ENCODE measurements at regions not wholly inside any gene's neighbourhood (a gene's known extent, or its start where the extent isn't known, plus 50 kb on each side); places are given as distances from the start of the nearest gene placed in this dataset.

DNA sequence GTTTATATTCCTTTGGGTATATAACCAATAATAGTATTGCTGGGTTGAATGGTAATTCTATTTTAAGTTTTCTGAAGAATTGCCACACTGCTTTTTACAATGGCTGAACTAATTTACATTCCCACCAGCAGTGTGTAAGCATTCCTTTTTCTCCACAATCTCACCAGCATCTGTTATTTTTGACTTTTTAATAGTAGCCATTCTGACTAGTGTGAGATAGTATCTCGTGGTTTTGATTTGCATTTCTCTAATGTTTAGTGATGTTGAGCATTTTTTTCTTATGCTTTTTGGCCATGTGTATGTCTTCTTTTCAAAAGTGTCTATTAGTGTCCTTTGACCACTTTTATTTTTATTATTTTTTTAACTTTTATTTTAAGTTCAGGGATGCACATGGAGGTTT is 275.3 kb downstream of the METTL15 start:
- Histone ChIP-seq H3K4me3 (no peak overlapping the region), H3K27me3 (no peaks in the 10 kb centered on the region), H3K9me3 (no peaks in the 10 kb centered on the region), H3K36me3 (no peaks in the 10 kb centered on the region), H3K27ac (no peak overlapping the region), H3K4me1 (no peaks in the 10 kb centered on the region)
- TF ChIP-seq POLR2A (IDR thresholded peaks at IDR 0.05): no peak
- TF ChIP-seq, protein P1, sequence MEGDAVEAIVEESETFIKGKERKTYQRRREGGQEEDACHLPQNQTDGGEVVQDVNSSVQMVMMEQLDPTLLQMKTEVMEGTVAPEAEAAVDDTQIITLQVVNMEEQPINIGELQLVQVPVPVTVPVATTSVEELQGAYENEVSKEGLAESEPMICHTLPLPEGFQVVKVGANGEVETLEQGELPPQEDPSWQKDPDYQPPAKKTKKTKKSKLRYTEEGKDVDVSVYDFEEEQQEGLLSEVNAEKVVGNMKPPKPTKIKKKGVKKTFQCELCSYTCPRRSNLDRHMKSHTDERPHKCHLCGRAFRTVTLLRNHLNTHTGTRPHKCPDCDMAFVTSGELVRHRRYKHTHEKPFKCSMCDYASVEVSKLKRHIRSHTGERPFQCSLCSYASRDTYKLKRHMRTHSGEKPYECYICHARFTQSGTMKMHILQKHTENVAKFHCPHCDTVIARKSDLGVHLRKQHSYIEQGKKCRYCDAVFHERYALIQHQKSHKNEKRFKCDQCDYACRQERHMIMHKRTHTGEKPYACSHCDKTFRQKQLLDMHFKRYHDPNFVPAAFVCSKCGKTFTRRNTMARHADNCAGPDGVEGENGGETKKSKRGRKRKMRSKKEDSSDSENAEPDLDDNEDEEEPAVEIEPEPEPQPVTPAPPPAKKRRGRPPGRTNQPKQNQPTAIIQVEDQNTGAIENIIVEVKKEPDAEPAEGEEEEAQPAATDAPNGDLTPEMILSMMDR (IDR thresholded peaks at IDR 0.05 in 4 of 5, conservative IDR thresholded peaks at IDR 0.05 in 1 of 5): no peak
- intact Hi-C loops (cut with DNase I; ENCODE audit: low total_unique reads) (no loop called here), in situ Hi-C loops (cut with MboI; ENCODE audit: low sequenced_read_pairs in 4 of 4) (no loop called here)
- ATAC-seq: no peak
- no peak for DNase-seq

Small RNAs in the stretch of these regions (microRNA-seq; reads per million reads assigned to microRNA genes)
- 0 reads per million in 2 donors for gene MIR8068 (ENCODE audit: borderline replicate concordance in 2 of 2)
